HG03066 (cell line): ENCODE measurements at regions not wholly inside any gene's neighbourhood (a gene's known extent, or its start where the extent isn't known, plus 50 kb on each side); places are given as distances from the start of the nearest gene placed in this dataset.
"Not testable (repeated sequence)": the region's sequence is repeated elsewhere in the genome, so short reads cannot be mapped to it uniquely, and the experiment has no call there.

Source experiments
- ATAC-seq: cut with Tn5 transposase; IDR thresholded peaks from one replicate; pipeline ENCODE4 v1.9.1; 2021; ENCODE audit warnings: low read depth; ENCODE audit not compliant: unreplicated experiment

GRCh38 chr13:90547272-90547790 is 800.2 kb upstream of the MIR17HG start:
- no peak for ATAC-seq

GRCh38 chr13:90551253-90551652 is 796.2 kb upstream of the MIR17HG start:
- no peak for ATAC-seq

DNA sequence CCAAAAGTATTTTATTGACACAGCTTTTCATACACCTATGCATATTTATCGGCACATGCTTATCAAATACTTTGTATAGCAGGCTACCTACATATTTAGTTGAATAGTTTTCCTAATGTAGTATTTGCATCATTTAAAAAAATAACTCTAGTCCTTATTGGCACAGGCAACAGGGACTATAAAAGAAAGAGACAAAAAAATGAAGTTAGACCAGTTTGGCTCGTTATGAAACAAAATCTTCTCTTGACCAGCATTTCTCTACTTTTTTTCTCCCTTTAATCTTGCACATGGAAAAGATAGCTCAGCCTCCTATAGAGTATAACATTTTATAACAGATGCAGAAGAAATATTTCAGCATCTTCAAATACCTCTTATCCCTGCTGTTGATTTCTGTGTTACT is 794.8 kb upstream of the MIR17HG start:
- ATAC-seq: no peak

DNA sequence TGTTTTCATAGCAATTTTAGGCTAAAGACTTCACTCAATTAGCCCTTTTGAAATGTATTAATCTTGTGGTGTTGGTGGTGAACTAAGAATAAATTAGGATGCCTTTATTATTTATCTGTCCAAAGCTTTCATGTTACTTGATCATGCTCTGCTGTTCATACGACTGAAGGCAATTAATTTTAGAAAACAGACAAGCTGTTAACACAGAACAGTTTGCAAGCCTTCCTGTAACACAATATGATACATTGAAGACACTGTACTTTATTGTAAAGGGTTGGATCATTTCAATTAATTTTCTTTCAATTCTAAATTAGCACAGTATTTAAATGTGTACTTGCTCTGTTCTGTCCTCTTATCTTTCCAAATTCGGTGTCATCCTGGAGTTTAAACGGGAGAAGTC is 794.3 kb upstream of the MIR17HG start:
- ATAC-seq: no peak

- ATAC-seq: no peak
Measured at GRCh38 chr13:90557626-90558025, 789.9 kb upstream of the MIR17HG start.

GRCh38 chr13:90562443-90562842 is 785.0 kb upstream of the MIR17HG start:
- ATAC-seq: no peak

DNA sequence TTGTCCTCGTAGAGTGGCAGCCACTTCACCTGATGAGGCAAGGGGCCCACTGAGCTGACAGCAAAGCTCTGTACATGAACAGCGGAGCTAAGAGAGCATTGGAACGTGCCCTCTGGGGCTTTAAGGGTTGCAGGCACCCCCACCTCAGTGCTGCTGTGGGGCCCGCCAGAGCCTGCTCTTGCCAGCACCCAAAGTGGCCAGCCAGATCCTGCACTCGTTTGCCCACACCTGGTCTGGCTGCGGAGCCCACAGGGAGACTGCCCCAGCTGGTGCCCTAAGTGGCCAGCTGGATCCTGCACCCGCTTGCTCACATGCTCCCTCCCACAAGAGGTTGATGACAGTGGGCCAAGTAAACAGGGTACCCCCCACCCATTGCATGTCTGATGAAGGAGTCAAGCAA is 783.4 kb upstream of the MIR17HG start:
- no peak for ATAC-seq

DNA sequence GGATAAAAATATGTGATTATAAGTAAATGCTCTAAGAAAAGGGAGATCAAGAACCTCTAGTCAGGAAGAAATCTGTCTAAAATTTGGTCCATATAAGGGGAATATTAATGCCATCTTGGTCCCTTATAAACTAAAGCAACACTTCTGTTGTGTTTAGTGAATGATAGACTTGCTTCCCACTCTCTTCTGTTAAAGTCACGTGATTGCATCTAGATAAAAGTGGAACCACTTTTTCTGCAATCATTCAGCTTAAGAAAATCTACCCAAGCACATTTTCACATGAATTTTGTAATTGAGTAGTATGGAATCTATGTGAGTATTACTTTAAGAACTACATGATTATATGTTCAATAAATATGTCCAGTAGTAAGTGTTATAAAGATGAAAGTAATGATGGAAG is 782.9 kb upstream of the MIR17HG start:
- ATAC-seq: no peak

DNA sequence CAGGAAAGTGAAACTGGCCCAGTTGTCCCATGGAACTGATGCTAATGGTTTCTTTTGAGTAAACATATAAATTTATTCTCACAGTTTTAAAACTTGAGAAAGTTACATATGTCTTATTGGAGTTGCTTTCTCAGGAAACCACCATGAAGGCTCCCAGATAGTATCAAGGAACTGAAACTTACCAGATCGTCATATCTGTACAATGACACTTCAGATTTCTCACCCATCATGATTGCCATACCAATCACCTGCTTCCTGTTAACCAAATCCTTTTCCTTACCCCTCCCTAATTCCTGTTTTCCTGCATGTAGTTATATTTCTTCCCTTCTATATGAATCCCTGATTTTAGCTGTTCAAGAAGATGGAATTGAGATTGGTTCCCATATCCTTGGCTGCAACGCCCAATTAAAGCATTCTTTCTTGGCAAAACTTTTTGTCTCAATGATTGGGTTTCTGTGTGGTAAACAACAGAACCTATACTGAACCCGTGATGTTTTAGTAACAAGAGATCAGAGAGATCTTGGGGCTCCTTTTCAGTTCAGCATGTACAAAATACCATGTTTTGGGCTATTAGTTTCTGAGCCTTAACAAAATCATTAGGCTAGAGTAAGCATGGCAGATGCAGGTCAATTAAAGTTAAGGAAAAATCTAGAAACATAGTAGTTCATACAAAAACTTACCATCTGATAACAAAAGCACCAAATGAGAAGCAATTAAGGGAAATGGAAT is 781.3 kb upstream of the MIR17HG start:
- no peak for ATAC-seq

- no peak for ATAC-seq
Measured at GRCh38 chr13:90568165-90568564, 779.3 kb upstream of the MIR17HG start.

GRCh38 chr13:90576067-90576466 is 771.4 kb upstream of the MIR17HG start:
- ATAC-seq: no peak

- ATAC-seq: no peak
Measured at GRCh38 chr13:90577726-90578125, 769.8 kb upstream of the MIR17HG start.

DNA sequence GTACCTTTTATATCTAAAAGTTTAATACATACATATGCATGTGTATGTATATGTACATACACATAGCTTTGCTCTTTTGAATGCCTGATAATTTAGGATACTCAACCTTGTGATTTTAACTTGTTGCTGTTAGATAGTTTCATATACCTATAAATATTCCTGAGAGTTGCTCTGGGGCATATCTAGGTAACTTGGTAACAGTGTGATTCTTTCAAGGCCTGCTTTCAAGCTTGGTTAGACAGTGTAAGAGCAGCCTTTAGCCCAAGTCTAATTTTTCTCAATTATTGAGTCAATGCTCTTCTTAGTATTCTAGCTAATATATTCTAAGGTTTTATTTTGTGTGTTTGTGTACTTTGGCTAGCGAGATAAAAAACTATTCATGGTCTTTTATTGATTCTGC is 762.1 kb upstream of the MIR17HG start:
- ATAC-seq: no peak

- ATAC-seq: no peak
Measured at GRCh38 chr13:90591260-90591926, 756.1 kb upstream of the MIR17HG start.

DNA sequence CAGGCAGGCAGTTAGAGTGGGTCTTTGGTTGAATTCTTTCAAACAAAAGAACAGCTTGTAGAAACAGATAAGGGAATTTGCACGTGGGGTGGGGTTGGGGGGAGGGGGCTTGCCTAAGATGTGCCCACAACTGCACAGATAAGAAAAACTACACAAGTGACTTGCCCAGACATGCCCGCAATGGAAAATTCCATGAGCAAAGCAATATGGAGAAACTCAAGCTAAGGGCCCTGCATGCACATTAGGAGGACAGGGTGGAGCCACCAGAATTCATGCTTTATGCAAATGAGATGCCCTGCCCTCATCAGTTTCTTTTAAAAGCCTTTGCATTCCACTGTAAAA is 755.6 kb upstream of the MIR17HG start:
- ATAC-seq: no peak

GRCh38 chr13:90592943-90593342 is 754.5 kb upstream of the MIR17HG start:
- no peak for ATAC-seq

- ATAC-seq: no peak
Measured at GRCh38 chr13:90594681-90595080, 752.8 kb upstream of the MIR17HG start.

GRCh38 chr13:90605664-90606063 is 741.8 kb upstream of the MIR17HG start:
- ATAC-seq: no peak

DNA sequence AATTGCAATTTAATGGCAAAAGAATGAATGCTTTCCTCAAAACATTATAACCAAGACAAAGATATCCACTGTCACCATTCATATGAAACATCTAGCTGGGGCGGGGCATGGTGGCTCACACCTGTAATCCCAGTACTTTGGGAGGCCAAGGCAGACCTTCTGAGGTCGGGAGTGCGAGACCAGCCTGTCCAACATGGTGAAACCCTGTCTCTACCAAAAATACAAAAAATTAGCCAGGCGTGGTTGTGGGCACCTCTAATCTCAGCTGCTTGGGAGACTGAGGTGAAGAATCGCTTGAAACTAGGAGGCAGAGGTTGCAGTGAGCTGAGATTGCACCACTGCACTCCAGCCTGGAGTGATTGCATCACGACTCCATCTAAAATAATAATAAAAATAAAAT is 740.6 kb upstream of the MIR17HG start:
- ATAC-seq: not testable (repeated sequence)

DNA sequence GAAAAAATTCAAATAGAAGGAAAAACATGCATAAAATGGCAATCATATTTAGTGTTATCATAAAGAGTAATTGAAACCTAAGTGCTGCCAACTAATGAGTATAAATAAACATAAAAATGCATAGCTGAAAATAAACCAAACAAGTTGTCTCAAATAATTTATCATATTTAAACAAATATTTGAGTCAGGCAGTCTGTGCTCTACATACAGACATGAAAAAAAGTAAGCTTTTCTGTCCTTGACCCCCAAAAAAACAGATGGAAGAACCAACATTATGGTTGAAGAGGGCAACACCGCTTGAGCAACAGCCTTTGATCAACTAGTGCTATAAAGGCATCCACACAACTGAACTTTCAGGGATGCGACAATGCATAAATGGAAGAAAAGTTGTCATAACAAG is 735.1 kb upstream of the MIR17HG start:
- no peak for ATAC-seq

GRCh38 chr13:90613076-90613795 is 734.3 kb upstream of the MIR17HG start:
- ATAC-seq: no peak

DNA sequence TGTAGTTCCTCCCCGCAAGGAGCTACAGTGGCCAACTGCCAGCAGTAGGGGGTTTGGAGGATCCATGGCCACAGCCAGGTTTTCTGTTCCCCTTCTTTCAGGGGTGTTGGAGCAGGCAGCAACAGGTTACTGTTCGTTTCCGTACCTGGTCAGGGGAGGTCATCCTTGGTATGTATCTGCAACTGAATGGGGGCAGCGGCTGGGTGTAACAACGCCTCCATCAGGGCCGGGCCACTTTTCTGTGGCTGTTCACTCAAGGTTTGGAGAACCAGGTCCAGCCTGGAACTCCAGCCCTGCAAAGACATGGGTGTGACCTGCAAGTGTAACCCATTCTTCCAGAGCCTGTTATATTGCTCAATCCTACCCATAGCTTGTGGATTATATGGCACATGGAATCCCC is 732.3 kb upstream of the MIR17HG start:
- no peak for ATAC-seq
